ENCODE measurements at regions not wholly inside any gene's neighbourhood (a gene's known extent, or its start where the extent isn't known, plus 50 kb on each side); places are given as distances from the start of the nearest gene placed in this dataset.

- TF ChIP-seq ZNF518A (tag by site-specific recombination; conservative IDR thresholded peaks at IDR 0.05; ENCODE audit: low read depth) (no peak), HOXA7 (CRISPR knock-in tag; IDR thresholded peaks at IDR 0.05; ENCODE audit: borderline replicate concordance) (no peak), ZNF239 (tag by site-specific recombination; IDR thresholded peaks at IDR 0.05) (no peak), ZNF146 (tag by site-specific recombination; IDR thresholded peaks at IDR 0.05) (no peak), SP2 (tag by site-specific recombination; IDR thresholded peaks at IDR 0.05) (no peak)
- TF ChIP-seq, protein P1, sequence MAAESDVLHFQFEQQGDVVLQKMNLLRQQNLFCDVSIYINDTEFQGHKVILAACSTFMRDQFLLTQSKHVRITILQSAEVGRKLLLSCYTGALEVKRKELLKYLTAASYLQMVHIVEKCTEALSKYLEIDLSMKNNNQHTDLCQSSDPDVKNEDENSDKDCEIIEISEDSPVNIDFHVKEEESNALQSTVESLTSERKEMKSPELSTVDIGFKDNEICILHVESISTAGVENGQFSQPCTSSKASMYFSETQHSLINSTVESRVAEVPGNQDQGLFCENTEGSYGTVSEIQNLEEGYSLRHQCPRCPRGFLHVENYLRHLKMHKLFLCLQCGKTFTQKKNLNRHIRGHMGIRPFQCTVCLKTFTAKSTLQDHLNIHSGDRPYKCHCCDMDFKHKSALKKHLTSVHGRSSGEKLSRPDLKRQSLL (tag by site-specific recombination; IDR thresholded peaks at IDR 0.05), result no peak
Measured at GRCh38 chr6:99841297-99841696, 152.7 kb downstream of the MCHR2 start (continued).

DNA sequence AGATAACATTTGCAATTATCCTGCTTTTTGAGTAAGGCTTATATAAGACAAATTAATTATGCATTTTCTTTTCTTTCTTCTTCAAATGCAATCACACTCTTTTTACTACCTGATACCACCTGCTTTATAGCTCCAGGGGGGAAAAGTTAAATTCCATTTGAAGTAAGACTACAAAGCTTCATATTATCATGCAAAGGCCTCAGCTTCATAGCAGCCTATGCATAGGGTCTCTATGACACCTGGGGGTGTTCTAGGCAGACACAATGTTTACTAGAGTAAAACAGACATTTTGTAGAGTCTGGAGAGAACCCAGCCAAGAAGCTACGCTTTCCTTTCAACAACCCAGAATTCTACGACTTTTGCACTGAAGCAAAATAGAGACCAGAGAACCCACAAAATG is 148.0 kb downstream of the MCHR2 start:
- no peaks in the 10 kb centered on the region for H3K4me1 ChIP-seq (ENCODE audit: control insufficient read depth, insufficient read depth, low read length)
- no peak overlapping the region for H3K4me3 ChIP-seq (ENCODE audit: low read depth, low read length)
- H3K36me3 ChIP-seq (ENCODE audit: control insufficient read depth in 2 of 2, insufficient read depth in 1 of 2, low read length in 2 of 2), result no peaks in the 10 kb centered on the region
- no peak overlapping the region for H3K27ac ChIP-seq (ENCODE audit: extremely low read depth, low read depth, low read length)
- H3K9me3 ChIP-seq (ENCODE audit: control insufficient read depth, insufficient read depth, low read depth, low read length), result no peaks in the 10 kb centered on the region
- POLR2A ChIA-PET, result no interaction called here
- TF ChIP-seq ZNF211 (tag by site-specific recombination; IDR thresholded peaks at IDR 0.05; ENCODE audit: low read depth), result no peak
- no peak for TF ChIP-seq ZSCAN30 (tag by site-specific recombination; IDR thresholded peaks at IDR 0.05)
- TF ChIP-seq MZF1 (tag by site-specific recombination; IDR thresholded peaks at IDR 0.05; ENCODE audit: borderline replicate concordance), result no peak
- TF ChIP-seq ZBTB20 (tag by site-specific recombination; IDR thresholded peaks at IDR 0.05), result no peak
- TF ChIP-seq ZNF341 (tag by site-specific recombination; IDR thresholded peaks at IDR 0.05; ENCODE audit: low read depth), result no peak
- TF ChIP-seq, protein P1 (tag by site-specific recombination; IDR thresholded peaks at IDR 0.05), result no peak
- no peak for TF ChIP-seq ZNF2 (tag by site-specific recombination; IDR thresholded peaks at IDR 0.05)
- TF ChIP-seq KLF9 (tag by site-specific recombination; IDR thresholded peaks at IDR 0.05; ENCODE audit: low read depth), result no peak
- TF ChIP-seq ZNF26 (tag by site-specific recombination; IDR thresholded peaks at IDR 0.05), result no peak
- TF ChIP-seq ZNF610 (tag by site-specific recombination; IDR thresholded peaks at IDR 0.05; ENCODE audit: borderline replicate concordance), result no peak
- TF ChIP-seq ZNF629 (tag by site-specific recombination; IDR thresholded peaks at IDR 0.05), result no peak
- TF ChIP-seq, protein P2, sequence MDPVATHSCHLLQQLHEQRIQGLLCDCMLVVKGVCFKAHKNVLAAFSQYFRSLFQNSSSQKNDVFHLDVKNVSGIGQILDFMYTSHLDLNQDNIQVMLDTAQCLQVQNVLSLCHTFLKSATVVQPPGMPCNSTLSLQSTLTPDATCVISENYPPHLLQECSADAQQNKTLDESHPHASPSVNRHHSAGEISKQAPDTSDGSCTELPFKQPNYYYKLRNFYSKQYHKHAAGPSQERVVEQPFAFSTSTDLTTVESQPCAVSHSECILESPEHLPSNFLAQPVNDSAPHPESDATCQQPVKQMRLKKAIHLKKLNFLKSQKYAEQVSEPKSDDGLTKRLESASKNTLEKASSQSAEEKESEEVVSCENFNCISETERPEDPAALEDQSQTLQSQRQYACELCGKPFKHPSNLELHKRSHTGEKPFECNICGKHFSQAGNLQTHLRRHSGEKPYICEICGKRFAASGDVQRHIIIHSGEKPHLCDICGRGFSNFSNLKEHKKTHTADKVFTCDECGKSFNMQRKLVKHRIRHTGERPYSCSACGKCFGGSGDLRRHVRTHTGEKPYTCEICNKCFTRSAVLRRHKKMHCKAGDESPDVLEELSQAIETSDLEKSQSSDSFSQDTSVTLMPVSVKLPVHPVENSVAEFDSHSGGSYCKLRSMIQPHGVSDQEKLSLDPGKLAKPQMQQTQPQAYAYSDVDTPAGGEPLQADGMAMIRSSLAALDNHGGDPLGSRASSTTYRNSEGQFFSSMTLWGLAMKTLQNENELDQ (tag by site-specific recombination; IDR thresholded peaks at IDR 0.05; ENCODE audit: low read depth), result no peak
- TF ChIP-seq ZNF37A (tag by site-specific recombination; IDR thresholded peaks at IDR 0.05), result no peak
- CTCF ChIA-PET, result interaction anchor here (1.8 kb wide), 1 partner anchor 22 kb away, joined by 12 read pairs; no protein-coding TSS in a partner anchor

Measured in HEK293 (cell line).